HCT116 (cell line): ENCODE measurements at regions not wholly inside any gene's neighbourhood (a gene's known extent, or its start where the extent isn't known, plus 50 kb on each side); places are given as distances from the start of the nearest gene placed in this dataset.

Source experiments
- ATAC-seq: fragments of 200-7000 bp; cut with Tn5 transposase; 2 replicates; pipeline ENCODE4 v1.9.1; 2020; ENCODE audit warnings: mild to moderate bottlenecking, moderate library complexity
- BruUV-seq: library from RNA; stranded (reverse); fragments of 400-500 nt; replicated peaks from 2 replicates; lab custom pipeline; 2021; lab: Mats Ljungman, UMichigan
- CTCF ChIA-PET: fragments of 300-600 bp; sonication (Branson Sonifier 250); formaldehyde crosslinking; loops from one replicate; lab custom pipeline; 2021; ENCODE audit warnings: antibody characterized with exemption; lab: Charles Lee
- POLR2A ChIA-PET: fragments of 300-600, 350-600 bp; sonication (Branson Sonifier 250); formaldehyde crosslinking; loops from one replicate; lab custom pipeline; 2021; ENCODE audit warnings: antibody characterized with exemption; lab: Charles Lee
- RAD21 ChIA-PET, 2 experiments: fragments of 300-600 bp; sonication (Branson Sonifier 250); formaldehyde crosslinking; loops; one replicate each; lab custom pipeline; 2023; ENCODE audit warnings: low total read pairs in 2 of 2; ENCODE audit not compliant: uncharacterized antibody in 2 of 2, unreplicated experiment in 2 of 2, low non-redundant PET in 1 of 2; lab: Charles Lee
- DNase-seq: peaks from one replicate; pipeline ENCODE4 v3.0.0-alpha.2; 2010; ENCODE audit warnings: low read depth, low spot score
- H2AFZ ChIP-seq: fragments of 200-600 bp; shearing (Covaris generic), sonication (generic); 2 replicates; pipeline ENCODE4 v1.6.1; 2017; ENCODE audit warnings: low read depth, mixed run types, mixed read lengths, antibody characterized with exemption, low read length; ENCODE audit not compliant: poor library complexity, severe bottlenecking
- H3K27ac ChIP-seq: 2 replicates; pipeline ENCODE4 v1.5.1; 2012; ENCODE audit warnings: low read depth, low read length
- H3K27me3 ChIP-seq: fragments of 200-600 bp; sonication (generic); 2 replicates; pipeline ENCODE4 v1.6.1; 2016; ENCODE audit warnings: mixed run types, low read length, mixed read lengths; ENCODE audit not compliant: insufficient read depth
- H3K36me3 ChIP-seq, 2 experiments: fragments of 200-500 bp in 1 of 2; fragments of 200-600 bp in 1 of 2; sonication (Bioruptor generic) in 1 of 2; sonication (generic) in 1 of 2; 2 replicates each; pipeline versions ENCODE4 v1.5.1 to v1.6.1; 2014 to 2016; ENCODE audit warnings: low read length in 2 of 2, inconsistent platforms in 1 of 2, mixed read lengths in 1 of 2, mixed run types in 1 of 2; ENCODE audit not compliant: insufficient read depth in 2 of 2, control insufficient read depth in 1 of 2
- H3K4me1 ChIP-seq, 2 experiments: fragments of 200-600 bp in 1 of 2; sonication (generic) in 1 of 2; 2 replicates each; pipeline versions ENCODE4 v1.5.1 to v1.6.1; 2012 to 2017; ENCODE audit warnings: low read length in 2 of 2, inconsistent platforms in 1 of 2, mild to moderate bottlenecking in 1 of 2, mixed read lengths in 1 of 2, mixed run types in 1 of 2, moderate library complexity in 1 of 2; ENCODE audit not compliant: insufficient read depth in 2 of 2, control insufficient read depth in 1 of 2
- H3K4me2 ChIP-seq: fragments of 200-600 bp; sonication (generic); 2 replicates; pipeline ENCODE4 v1.6.1; 2017; ENCODE audit warnings: mixed run types, low read length, mixed read lengths
- H3K4me3 ChIP-seq, 2 experiments: fragments of 200-600 bp in 1 of 2; sonication (generic) in 1 of 2; replicated peaks in 1 of 2; 2 replicates each; pipeline ENCODE4 v1.5.1; 2011 to 2016; ENCODE audit warnings: low read length in 2 of 2, control low read depth in 1 of 2, low read depth in 1 of 2, mild to moderate bottlenecking in 1 of 2, mixed read lengths in 1 of 2, mixed run types in 1 of 2
- H3K79me2 ChIP-seq: fragments of 200-600 bp; sonication (generic); 2 replicates; pipeline ENCODE4 v1.6.1; 2017; ENCODE audit warnings: mild to moderate bottlenecking, mixed run types, low read length, moderate library complexity, mixed read lengths; ENCODE audit not compliant: insufficient read depth
- H3K9ac ChIP-seq: fragments of 200-600 bp; sonication (generic); 2 replicates; pipeline ENCODE4 v1.6.1; 2016; ENCODE audit warnings: low read length, mixed read lengths
- H3K9me2 ChIP-seq: fragments of 200-600 bp; sonication (generic), shearing (Covaris generic); 2 replicates; pipeline ENCODE4 v1.6.1; 2017; ENCODE audit warnings: mixed run types, mild to moderate bottlenecking, moderate library complexity; ENCODE audit not compliant: insufficient read depth
- H3K9me3 ChIP-seq, 2 experiments: fragments of 200-500 bp in 1 of 2; fragments of 200-600 bp in 1 of 2; sonication (Bioruptor generic) in 1 of 2; sonication (generic) in 1 of 2; 2 replicates each; pipeline ENCODE4 v1.6.1; 2014 to 2017; ENCODE audit warnings: low read length in 2 of 2, mixed read lengths in 2 of 2, inconsistent platforms in 1 of 2, low read depth in 1 of 2, mild to moderate bottlenecking in 1 of 2, mixed run types in 1 of 2, moderate library complexity in 1 of 2; ENCODE audit not compliant: control insufficient read depth in 1 of 2, insufficient read depth in 1 of 2
- H4K20me1 ChIP-seq: fragments of 200-600 bp; sonication (generic), shearing (Covaris generic); 2 replicates; pipeline ENCODE4 v1.6.1; 2017; ENCODE audit warnings: mixed run types, mild to moderate bottlenecking, moderate library complexity; ENCODE audit not compliant: insufficient read depth
- CEBPB ChIP-seq: IDR thresholded peaks from 2 replicates; pipeline ENCODE4 v1.6.1; 2012; ENCODE audit warnings: low read depth
- EZH2phosphoT487 ChIP-seq: fragments of 200-600 bp; IDR thresholded peaks from 2 replicates; pipeline ENCODE4 v1.6.1; 2018; ENCODE audit warnings: antibody characterized with exemption, borderline replicate concordance
- FOSL1 ChIP-seq: IDR thresholded peaks from 2 replicates; pipeline ENCODE4 v1.6.1; 2012; ENCODE audit warnings: low read depth
- JUND ChIP-seq: IDR thresholded peaks from 2 replicates; pipeline ENCODE4 v1.6.1; 2012
- SIN3A ChIP-seq: IDR thresholded peaks from 2 replicates; pipeline ENCODE4 v1.6.1; 2012; ENCODE audit warnings: low read depth
- SP1 ChIP-seq: IDR thresholded peaks from 2 replicates; pipeline ENCODE4 v1.6.1; 2012; ENCODE audit warnings: low read depth
- SRF ChIP-seq: IDR thresholded peaks from 2 replicates; pipeline ENCODE4 v1.6.1; 2012; ENCODE audit warnings: low read depth
- TCF7L2 ChIP-seq: IDR thresholded peaks from 2 replicates; pipeline ENCODE4 v1.7.0; 2011; ENCODE audit warnings: borderline replicate concordance, inconsistent platforms; ENCODE audit not compliant: insufficient read depth, insufficient read length; ENCODE audit errors: extremely low read depth
- intact Hi-C: fragments of 100-400 bp; cut with micrococcal nuclease; formaldehyde crosslinking; loops from 2 replicates; pipeline ENCODE4 v1.10.0; 2022
- TF ChIP-seq, protein P1 (sequence below), 3 experiments: fragments of 200-600 bp in 1 of 3; sonication (generic) in 1 of 3; IDR thresholded peaks in 2 of 3; conservative IDR thresholded peaks in 1 of 3; 2 replicates each; pipeline ENCODE4 v1.5.1; 2012 to 2017; ENCODE audit warnings: low read depth in 2 of 3, low read length in 2 of 3, antibody characterized with exemption in 1 of 3, borderline replicate concordance in 1 of 3, control low read depth in 1 of 3, mild to moderate bottlenecking in 1 of 3, mixed read lengths in 1 of 3, mixed run types in 1 of 3, moderate library complexity in 1 of 3; ENCODE audit not compliant: insufficient read depth in 1 of 3
- TF ChIP-seq, protein P2 (sequence below): IDR thresholded peaks from 2 replicates; pipeline ENCODE4 v1.6.1; 2012
- TF ChIP-seq, protein P3 (sequence below): IDR thresholded peaks from 2 replicates; pipeline ENCODE4 v1.6.1; 2012

DNA sequence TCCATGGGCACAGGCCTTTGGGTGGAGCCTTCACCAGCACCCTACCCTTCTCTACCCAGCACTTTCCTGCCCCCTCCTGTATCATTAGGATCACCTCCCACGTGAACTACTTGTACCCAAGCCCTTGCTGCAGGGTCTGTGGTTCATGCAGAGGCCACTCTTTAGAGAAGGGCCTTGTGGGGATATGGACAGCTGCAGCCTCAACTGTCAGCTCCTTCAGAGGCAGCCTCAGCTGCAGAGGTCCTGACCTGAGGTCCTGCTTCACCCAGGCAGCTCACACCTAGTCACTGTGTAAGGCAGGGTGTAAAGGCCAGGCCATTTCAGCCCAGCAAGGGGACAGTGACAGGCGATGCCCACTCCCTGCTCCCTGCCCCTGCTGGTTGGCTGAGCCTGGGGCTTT, 448.6 kb upstream of the PROK2 start (continued):
- TF ChIP-seq, protein P1, sequence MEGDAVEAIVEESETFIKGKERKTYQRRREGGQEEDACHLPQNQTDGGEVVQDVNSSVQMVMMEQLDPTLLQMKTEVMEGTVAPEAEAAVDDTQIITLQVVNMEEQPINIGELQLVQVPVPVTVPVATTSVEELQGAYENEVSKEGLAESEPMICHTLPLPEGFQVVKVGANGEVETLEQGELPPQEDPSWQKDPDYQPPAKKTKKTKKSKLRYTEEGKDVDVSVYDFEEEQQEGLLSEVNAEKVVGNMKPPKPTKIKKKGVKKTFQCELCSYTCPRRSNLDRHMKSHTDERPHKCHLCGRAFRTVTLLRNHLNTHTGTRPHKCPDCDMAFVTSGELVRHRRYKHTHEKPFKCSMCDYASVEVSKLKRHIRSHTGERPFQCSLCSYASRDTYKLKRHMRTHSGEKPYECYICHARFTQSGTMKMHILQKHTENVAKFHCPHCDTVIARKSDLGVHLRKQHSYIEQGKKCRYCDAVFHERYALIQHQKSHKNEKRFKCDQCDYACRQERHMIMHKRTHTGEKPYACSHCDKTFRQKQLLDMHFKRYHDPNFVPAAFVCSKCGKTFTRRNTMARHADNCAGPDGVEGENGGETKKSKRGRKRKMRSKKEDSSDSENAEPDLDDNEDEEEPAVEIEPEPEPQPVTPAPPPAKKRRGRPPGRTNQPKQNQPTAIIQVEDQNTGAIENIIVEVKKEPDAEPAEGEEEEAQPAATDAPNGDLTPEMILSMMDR (IDR thresholded peaks at IDR 0.05 in 2 of 3, conservative IDR thresholded peaks at IDR 0.05 in 1 of 3; ENCODE audit: borderline replicate concordance in 1 of 3, insufficient read depth in 1 of 3, low read depth in 2 of 3, low read length in 2 of 3), result no peak
- no peak for TF ChIP-seq EZH2phosphoT487
- no peak for TF ChIP-seq SRF
- TF ChIP-seq TCF7L2, result no peak
- TF ChIP-seq SP1, result no peak
- TF ChIP-seq, protein P2, sequence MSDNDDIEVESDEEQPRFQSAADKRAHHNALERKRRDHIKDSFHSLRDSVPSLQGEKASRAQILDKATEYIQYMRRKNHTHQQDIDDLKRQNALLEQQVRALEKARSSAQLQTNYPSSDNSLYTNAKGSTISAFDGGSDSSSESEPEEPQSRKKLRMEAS, result no peak
- TF ChIP-seq, protein P3, sequence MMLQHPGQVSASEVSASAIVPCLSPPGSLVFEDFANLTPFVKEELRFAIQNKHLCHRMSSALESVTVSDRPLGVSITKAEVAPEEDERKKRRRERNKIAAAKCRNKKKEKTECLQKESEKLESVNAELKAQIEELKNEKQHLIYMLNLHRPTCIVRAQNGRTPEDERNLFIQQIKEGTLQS, result no peak
- TF ChIP-seq SIN3A, result no peak
- TF ChIP-seq JUND, result no peak
- TF ChIP-seq FOSL1, result no peak
- TF ChIP-seq, all 23 proteins: peak for 0

DNA sequence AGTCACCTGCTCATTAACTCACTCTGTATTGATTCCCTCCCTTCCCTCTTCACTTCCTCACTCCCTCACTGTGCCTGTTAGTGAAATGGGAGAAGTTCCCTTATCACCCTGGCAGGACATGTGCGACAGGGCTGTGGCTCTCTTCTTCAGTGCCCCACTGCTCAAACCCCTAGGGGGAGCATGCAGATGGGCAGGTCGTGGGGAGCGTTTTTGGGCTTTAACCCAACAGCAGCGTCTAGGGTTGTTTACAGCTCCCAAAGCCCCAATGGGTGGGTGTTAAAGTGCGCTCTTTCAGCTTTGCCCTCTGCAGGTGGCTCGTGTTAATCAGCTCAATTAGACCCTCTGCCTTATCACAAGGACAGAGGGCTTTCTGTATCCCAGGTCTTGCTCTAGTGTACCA, 447.8 kb upstream of the PROK2 start:
- Histone ChIP-seq H3K4me1 (no peaks in the 10 kb centered on the region), H3K9me2 (no peaks in the 10 kb centered on the region), H3K27ac (no peak overlapping the region), H3K27me3 (peaks cover 58% of the 10 kb centered on the region), H3K79me2 (no peaks in the 10 kb centered on the region), H3K9me3 (no peaks in the 10 kb centered on the region), H3K4me2 (no peak overlapping the region), H3K4me3 (no peak overlapping the region), H3K9ac (no peak overlapping the region), H3K36me3 (no peaks in the 10 kb centered on the region), H4K20me1 (no peaks in the 10 kb centered on the region), H2AFZ (no peak overlapping the region)
- intact Hi-C loops, result no loop called here
- RAD21 ChIA-PET, result no interaction called here
- CTCF ChIA-PET, result no interaction called here
- BruUV-seq, result no TSS peak
- no peak for DNase-seq
- POLR2A ChIA-PET, result no interaction called here
- ATAC-seq, result no peak
- TF ChIP-seq, protein P3, result no peak
- TF ChIP-seq, protein P2, result no peak
- TF ChIP-seq CEBPB (no peak), SRF (no peak)
- TF ChIP-seq, all 23 proteins: peak for 0
